GM10266 (cell line): ENCODE measurements at regions not wholly inside any gene's neighbourhood (a gene's known extent, or its start where the extent isn't known, plus 50 kb on each side); places are given as distances from the start of the nearest gene placed in this dataset.
"Not testable (repeated sequence)": the region's sequence is repeated elsewhere in the genome, so short reads cannot be mapped to it uniquely, and the experiment has no call there.

ENCODE experiments used
- DNase-seq: peaks from one replicate; pipeline ENCODE4 v3.0.0; 2012; ENCODE audit errors: extremely low spot score
- CTCF ChIP-seq: IDR thresholded peaks from 2 replicates; pipeline ENCODE4 v1.5.1; 2012; ENCODE audit warnings: mild to moderate bottlenecking, low read depth; ENCODE audit not compliant: control insufficient read depth, insufficient read depth; ENCODE audit errors: missing control alignments

DNA sequence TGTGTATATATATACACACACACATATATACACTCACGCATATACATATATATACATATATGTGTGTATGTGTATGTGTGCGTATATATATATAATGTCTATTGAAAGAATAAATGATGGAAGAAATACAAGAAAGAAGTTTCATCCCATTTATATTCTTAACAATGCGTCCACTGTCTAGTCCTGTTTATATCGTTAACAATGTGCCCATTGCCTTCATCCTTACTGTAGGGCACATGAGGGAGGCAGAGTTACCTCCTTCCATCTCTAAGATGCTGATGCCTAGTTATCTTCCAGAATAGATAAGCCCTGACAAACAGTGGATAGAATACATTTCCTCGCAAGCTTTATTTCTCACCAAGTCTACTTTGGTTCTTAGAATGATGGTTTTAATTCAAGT is 389.8 kb upstream of the SEMA6A start:
- no peak for TF ChIP-seq CTCF
- DNase-seq, result no peak

GRCh38 chr5:116961021-116961420 is 386.4 kb upstream of the SEMA6A start:
- TF ChIP-seq CTCF, result no peak
- DNase-seq, result no peak

DNA sequence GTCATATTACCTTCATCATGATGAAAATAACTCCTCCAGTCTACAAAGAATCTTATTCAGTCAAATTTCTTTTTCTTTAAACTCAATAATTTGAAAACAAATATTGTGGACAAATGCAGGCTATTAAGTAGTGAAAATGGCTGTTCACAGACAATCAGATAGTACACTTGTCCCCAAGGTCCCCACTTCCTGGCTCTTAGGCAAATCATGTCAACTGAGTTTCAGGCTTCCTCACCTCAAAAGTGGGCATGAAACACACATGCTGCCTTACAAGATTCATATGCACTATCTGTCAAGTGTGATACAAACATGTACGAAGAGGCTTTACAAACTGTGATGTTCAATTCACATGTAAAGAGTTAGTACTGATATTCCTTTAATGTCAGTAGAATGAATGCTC is 385.2 kb upstream of the SEMA6A start:
- TF ChIP-seq CTCF, result no peak
- DNase-seq, result no peak

DNA sequence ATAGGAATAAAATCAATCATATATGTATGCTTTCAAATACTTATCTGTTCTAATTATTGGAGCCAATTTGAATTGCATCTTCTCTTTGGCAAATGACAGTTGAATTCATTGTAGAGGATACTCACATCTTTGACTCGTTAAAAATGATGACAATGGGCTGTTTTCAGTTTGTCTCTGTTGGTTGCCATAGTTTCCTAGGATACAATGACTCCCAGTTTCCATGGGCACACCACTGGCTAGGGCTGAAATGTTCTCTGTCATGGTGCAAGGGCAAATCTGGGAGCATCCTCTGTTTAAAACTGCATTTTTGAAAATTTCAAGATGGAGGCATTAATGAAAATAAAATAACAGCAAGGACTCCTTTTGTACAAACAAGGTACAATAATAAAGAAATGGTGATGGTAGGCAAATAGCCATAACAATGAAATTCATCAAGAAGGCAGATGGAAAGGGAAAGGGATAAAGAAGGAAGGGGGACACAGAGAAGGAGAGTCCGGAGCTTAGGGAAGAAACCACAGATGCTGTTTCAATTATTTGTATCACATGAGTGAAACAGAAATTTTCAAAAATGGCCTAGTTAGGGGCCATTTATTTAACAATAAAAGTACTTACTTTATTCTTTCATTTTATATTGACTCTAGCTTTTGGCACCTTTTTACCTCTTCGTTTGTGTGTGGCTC is 378.8 kb upstream of the SEMA6A start:
- no peak for DNase-seq
- TF ChIP-seq CTCF, result no peak

DNA sequence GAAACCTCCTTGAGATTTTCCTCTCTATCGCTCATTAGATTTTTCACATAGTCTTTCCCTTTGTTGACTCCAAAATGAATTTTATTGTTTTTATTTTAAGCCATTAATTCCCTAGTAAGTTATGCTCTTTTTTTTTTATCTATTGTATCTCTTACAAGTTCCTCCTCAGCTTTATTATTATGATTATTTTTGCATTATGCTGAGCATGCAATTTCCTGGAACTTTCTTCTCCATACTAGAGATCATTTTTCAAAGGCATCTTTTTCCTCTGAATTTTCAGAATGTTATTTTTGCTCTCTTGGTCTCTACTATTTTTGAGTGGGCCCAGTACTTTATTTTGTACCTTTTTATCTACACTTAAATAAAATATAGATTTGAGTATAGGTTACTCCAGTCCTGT is 376.6 kb upstream of the SEMA6A start:
- no peak for DNase-seq
- no peak for TF ChIP-seq CTCF

DNA sequence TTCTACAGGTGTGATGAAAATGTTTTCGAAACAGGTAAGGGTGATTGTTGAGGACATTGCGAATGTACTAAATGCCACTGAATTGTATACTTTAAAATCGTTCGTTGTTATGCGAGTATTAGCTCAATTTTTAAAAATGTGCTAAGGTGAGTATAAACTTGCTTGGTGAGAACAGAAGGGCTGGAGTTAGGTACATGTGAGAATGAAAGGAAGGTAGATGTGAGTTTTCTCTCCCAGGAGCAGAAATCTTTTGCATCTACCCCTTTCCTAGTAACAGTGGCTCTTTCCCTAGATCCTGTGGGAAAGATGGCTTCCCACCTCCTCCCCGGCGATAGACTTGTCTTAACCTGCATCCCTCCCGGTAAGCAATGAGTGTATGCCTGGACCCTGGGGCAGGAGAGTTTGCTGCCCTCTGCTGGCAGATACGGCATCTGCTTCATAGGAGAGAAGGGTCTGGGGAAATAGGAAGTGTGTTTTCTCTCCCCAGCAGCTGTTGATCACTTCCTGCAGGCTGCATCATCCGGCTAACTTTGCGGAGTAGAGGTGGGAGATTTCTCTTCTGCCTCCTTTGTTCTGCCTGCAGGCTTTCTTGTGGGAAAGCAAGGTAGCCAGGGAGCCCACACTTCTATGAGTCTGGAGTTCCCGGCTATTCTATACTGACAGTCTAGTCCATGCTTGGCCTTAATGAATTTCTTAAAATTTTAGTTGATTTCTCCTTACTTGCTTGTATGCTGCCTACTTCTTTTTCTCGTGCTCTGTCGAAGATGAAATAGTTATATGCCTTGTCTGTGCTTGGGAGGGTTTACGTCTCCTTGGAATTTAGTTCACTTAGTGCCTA is 373.3 kb upstream of the SEMA6A start:
- peak; percentile 85 for TF ChIP-seq CTCF
- peak; percentile 62 for DNase-seq

DNA sequence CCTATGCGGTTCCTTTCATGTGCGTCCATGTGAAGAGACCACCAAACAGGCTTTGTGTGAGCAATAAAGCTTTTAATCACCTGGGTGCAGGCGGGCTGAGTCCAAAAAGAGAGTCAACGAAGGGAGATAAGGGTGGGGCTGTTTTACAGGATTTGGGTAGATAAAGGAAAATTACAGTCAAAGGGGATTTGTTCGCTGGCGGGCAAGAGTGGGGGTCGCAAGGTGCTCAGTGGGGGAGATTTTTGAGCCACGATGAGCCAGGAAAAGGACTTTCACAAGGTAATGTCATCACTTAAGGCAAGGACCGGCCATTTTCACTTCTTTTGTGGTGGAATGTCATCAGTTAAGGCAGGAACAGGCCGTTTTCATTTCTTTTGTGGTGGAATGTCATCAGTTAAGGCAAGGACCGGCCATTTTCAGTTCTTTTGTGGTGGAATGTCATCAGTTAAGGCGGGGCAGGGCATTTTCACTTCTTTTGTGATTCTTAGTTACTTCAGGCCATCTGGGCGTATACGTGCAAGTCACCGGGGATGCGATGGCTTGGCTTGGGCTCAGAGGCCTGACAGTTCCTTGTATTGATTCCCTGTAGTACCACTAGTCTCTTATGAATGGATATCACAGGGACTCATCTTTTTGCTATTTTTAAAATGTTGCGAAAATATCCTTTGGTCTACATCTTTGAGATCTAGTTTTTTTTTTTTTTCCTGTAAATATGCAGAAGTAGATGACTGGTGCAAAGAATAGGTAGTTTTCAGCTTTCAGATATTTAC is 371.2 kb upstream of the SEMA6A start:
- DNase-seq, result not testable (repeated sequence)
